ENCODE measurements at regions not wholly inside any gene's neighbourhood (a gene's known extent, or its start where the extent isn't known, plus 50 kb on each side); places are given as distances from the start of the nearest gene placed in this dataset.

GRCh38 chr1:244313346-244313745, 138.4 kb downstream of the ADSS2 start:
- no peaks in the 10 kb centered on the region for H3K36me3 ChIP-seq (ENCODE audit: control insufficient read depth, low read length)
- H3K4me1 ChIP-seq (ENCODE audit: control insufficient read depth, low read length), result no peaks in the 10 kb centered on the region
- no peaks in the 10 kb centered on the region for H3F3A ChIP-seq (ENCODE audit: control insufficient read depth, insufficient read depth)
- no peak overlapping the region for H3K27ac ChIP-seq (ENCODE audit: low read depth, low read length)
- H4K20me1 ChIP-seq (ENCODE audit: control insufficient read depth, insufficient read depth, low read depth, low read length), result no peaks in the 10 kb centered on the region
- TF ChIP-seq CTCF (IDR thresholded peaks at IDR 0.05; ENCODE audit: low read depth, low read length, poor library complexity, severe bottlenecking) (no peak), EZH2phosphoT487 (IDR thresholded peaks at IDR 0.05; ENCODE audit: borderline replicate concordance, low read length) (no peak)
- no peaks in the 10 kb centered on the region for H3K79me2 ChIP-seq (ENCODE audit: control insufficient read depth, low read length)
- H3K4me3 ChIP-seq (ENCODE audit: low read length), result no peak overlapping the region
- H3K9me3 ChIP-seq (ENCODE audit: control insufficient read depth, insufficient read depth, low read length), result no peaks in the 10 kb centered on the region
- no peaks in the 10 kb centered on the region for H3K27me3 ChIP-seq (ENCODE audit: control insufficient read depth, low read length)
- H3K9me2 ChIP-seq (replicated peaks; ENCODE audit: control insufficient read depth, low read length), result no peaks in the 10 kb centered on the region
- no peak overlapping the region for H3K4me2 ChIP-seq (ENCODE audit: low read length)

GRCh38 chr1:244314921-244315559, 136.7 kb downstream of the ADSS2 start:
- H3K4me2 ChIP-seq (ENCODE audit: low read length), result no peak overlapping the region
- H3K36me3 ChIP-seq (ENCODE audit: control insufficient read depth, low read length), result no peaks in the 10 kb centered on the region
- no peaks in the 10 kb centered on the region for H3K79me2 ChIP-seq (ENCODE audit: control insufficient read depth, low read length)
- H3K9me3 ChIP-seq (ENCODE audit: control insufficient read depth, insufficient read depth, low read length), result no peaks in the 10 kb centered on the region
- H3F3A ChIP-seq (ENCODE audit: control insufficient read depth, insufficient read depth), result no peaks in the 10 kb centered on the region
- H4K20me1 ChIP-seq (ENCODE audit: control insufficient read depth, insufficient read depth, low read depth, low read length), result no peaks in the 10 kb centered on the region
- peaks cover 9% of the 10 kb centered on the region for H3K4me1 ChIP-seq (ENCODE audit: control insufficient read depth, low read length)
- H3K27me3 ChIP-seq (ENCODE audit: control insufficient read depth, low read length), result no peaks in the 10 kb centered on the region
- no peak overlapping the region for H3K27ac ChIP-seq (ENCODE audit: low read depth, low read length)
- no peaks in the 10 kb centered on the region for H3K9me2 ChIP-seq (replicated peaks; ENCODE audit: control insufficient read depth, low read length)
- no peak for TF ChIP-seq EZH2phosphoT487 (IDR thresholded peaks at IDR 0.05; ENCODE audit: borderline replicate concordance, low read length)
- TF ChIP-seq CTCF (IDR thresholded peaks at IDR 0.05; ENCODE audit: low read depth, low read length, poor library complexity, severe bottlenecking), result no peak
- H3K4me3 ChIP-seq (ENCODE audit: low read length), result no peak overlapping the region

- TF ChIP-seq CTCF (IDR thresholded peaks at IDR 0.05; ENCODE audit: low read depth, low read length, poor library complexity, severe bottlenecking), result no peak
- no peak for TF ChIP-seq EZH2phosphoT487 (IDR thresholded peaks at IDR 0.05; ENCODE audit: borderline replicate concordance, low read length)
- no peak overlapping the region for H3K27ac ChIP-seq (ENCODE audit: low read depth, low read length)
- H3K27me3 ChIP-seq (ENCODE audit: control insufficient read depth, low read length), result no peaks in the 10 kb centered on the region
Measured at GRCh38 chr1:244315996-244316395, 135.7 kb downstream of the ADSS2 start.

More at GRCh38 chr1:244315996-244316395, 135.7 kb downstream of the ADSS2 start:
- Histone ChIP-seq H3K4me2 (ENCODE audit: low read length) (no peak overlapping the region), H3K9me2 (replicated peaks; ENCODE audit: control insufficient read depth, low read length) (no peaks in the 10 kb centered on the region), H3K79me2 (ENCODE audit: control insufficient read depth, low read length) (no peaks in the 10 kb centered on the region), H3K36me3 (ENCODE audit: control insufficient read depth, low read length) (no peaks in the 10 kb centered on the region), H3F3A (ENCODE audit: control insufficient read depth, insufficient read depth) (no peaks in the 10 kb centered on the region), H3K4me3 (ENCODE audit: low read length) (no peak overlapping the region), H3K9me3 (ENCODE audit: control insufficient read depth, insufficient read depth, low read length) (no peaks in the 10 kb centered on the region), H4K20me1 (ENCODE audit: control insufficient read depth, insufficient read depth, low read depth, low read length) (no peaks in the 10 kb centered on the region), H3K4me1 (ENCODE audit: control insufficient read depth, low read length) (peaks cover 10% of the 10 kb centered on the region)
